Transverse colon (tissue), 4 donors: ENCODE measurements at regions not wholly inside any gene's neighbourhood (a gene's known extent, or its start where the extent isn't known, plus 50 kb on each side); places are given as distances from the start of the nearest gene placed in this dataset.

Experiments
- DNase-seq: peaks from one replicate; pipeline ENCODE4 v3.0.0-alpha.2; 2019
- H3K27ac ChIP-seq, 4 donors: fragments of 200-600 bp; sonication (generic); 2 replicates each; pipeline ENCODE4 v1.5.1; 2016 to 2018; ENCODE audit warnings: inconsistent platforms in 4 of 4
- H3K27me3 ChIP-seq: fragments of 200-600 bp; sonication (generic); 2 replicates; pipeline ENCODE4 v1.5.1; 2017; ENCODE audit warnings: inconsistent platforms
- H3K36me3 ChIP-seq, 4 donors: fragments of 200-600 bp; sonication (generic); 2 replicates each; pipeline ENCODE4 v1.5.1; 2017 to 2019; ENCODE audit warnings: inconsistent platforms in 4 of 4
- H3K4me1 ChIP-seq, 4 donors: fragments of 200-600 bp; sonication (generic); 2 replicates each; pipeline ENCODE4 v1.5.1; 2017 to 2020; ENCODE audit warnings: inconsistent platforms in 4 of 4
- H3K4me3 ChIP-seq, 4 donors: fragments of 200-600 bp; sonication (generic); 1 replicate in 1 of 4; 2 replicates in 3 of 4; pipeline versions ENCODE4 v1.5.1 to v1.6.1; 2017 to 2019; ENCODE audit warnings: inconsistent platforms in 4 of 4
- H3K9me3 ChIP-seq, 2 donors: fragments of 200-600 bp; sonication (generic); 2 replicates each; pipeline ENCODE4 v1.5.1; 2017 to 2019; ENCODE audit warnings: inconsistent platforms in 2 of 2
- EP300 ChIP-seq: sonication (generic); formaldehyde crosslinking; IDR thresholded peaks from one replicate; pipeline ENCODE4 v1.6.1; 2017; ENCODE audit warnings: antibody characterized with exemption, low read depth
- POLR2A ChIP-seq: fragments of 450-650 bp; IDR thresholded peaks from one replicate; pipeline ENCODE4 v1.6.1; 2016; ENCODE audit warnings: antibody characterized with exemption, mild to moderate bottlenecking, moderate library complexity
- POLR2AphosphoS5 ChIP-seq, 3 donors: sonication (generic); formaldehyde crosslinking; IDR thresholded peaks; one replicate each; pipeline ENCODE4 v1.6.1; 2016; ENCODE audit warnings: antibody characterized with exemption in 3 of 3
- WGBS, 2 donors: methylation state at CpG; one replicate each; pipeline ENCODE4 v1.1.5; 2018; ENCODE audit warnings: low coverage in 1 of 2; 5-methylcytosine and 5-hydroxymethylcytosine counted together
- in situ Hi-C, 4 donors: fragments of 200-750 bp; cut with MboI; loops; one replicate each; pipeline versions ENCODE4 v1.15.0 to v1.15.1; 2017; ENCODE audit warnings: low sequenced_read_pairs in 3 of 4, low pct_ligation_motif_present in 1 of 4, low pct_unique_long_range_greater_than_20kb in 1 of 4
- intact Hi-C: fragments of 100-400 bp; cut with DNase I; formaldehyde crosslinking; loops from one replicate; pipeline ENCODE4 v1.15.1; 2023; ENCODE audit warnings: low total_unique reads
- TF ChIP-seq, protein P1 (sequence below), 5 experiments: fragments of 200-600 bp in 3 of 5; fragments of 450-650 bp in 2 of 5; sonication (generic) in 3 of 5; IDR thresholded peaks; 1 replicate in 2 of 5; 2 replicates in 3 of 5; pipeline ENCODE4 v1.5.1; 2016 to 2017; ENCODE audit warnings: antibody characterized with exemption in 5 of 5, inconsistent platforms in 3 of 5, mild to moderate bottlenecking in 2 of 5, moderate library complexity in 1 of 5

- Histone ChIP-seq H3K4me3 (no peak overlapping the region), H3K36me3 (no peaks in the 10 kb centered on the region), H3K27me3 (no peaks in the 10 kb centered on the region), H3K9me3 (peaks cover 4 to 7% of the 10 kb centered on the region in 2 donors), H3K27ac (no peak overlapping the region), H3K4me1 (no peaks in the 10 kb centered on the region)
- no peak for TF ChIP-seq EP300
- no peak for TF ChIP-seq POLR2AphosphoS5 (IDR thresholded peaks at IDR 0.05)
- TF ChIP-seq, protein P1, sequence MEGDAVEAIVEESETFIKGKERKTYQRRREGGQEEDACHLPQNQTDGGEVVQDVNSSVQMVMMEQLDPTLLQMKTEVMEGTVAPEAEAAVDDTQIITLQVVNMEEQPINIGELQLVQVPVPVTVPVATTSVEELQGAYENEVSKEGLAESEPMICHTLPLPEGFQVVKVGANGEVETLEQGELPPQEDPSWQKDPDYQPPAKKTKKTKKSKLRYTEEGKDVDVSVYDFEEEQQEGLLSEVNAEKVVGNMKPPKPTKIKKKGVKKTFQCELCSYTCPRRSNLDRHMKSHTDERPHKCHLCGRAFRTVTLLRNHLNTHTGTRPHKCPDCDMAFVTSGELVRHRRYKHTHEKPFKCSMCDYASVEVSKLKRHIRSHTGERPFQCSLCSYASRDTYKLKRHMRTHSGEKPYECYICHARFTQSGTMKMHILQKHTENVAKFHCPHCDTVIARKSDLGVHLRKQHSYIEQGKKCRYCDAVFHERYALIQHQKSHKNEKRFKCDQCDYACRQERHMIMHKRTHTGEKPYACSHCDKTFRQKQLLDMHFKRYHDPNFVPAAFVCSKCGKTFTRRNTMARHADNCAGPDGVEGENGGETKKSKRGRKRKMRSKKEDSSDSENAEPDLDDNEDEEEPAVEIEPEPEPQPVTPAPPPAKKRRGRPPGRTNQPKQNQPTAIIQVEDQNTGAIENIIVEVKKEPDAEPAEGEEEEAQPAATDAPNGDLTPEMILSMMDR (IDR thresholded peaks at IDR 0.05) = no peak
- no peak for TF ChIP-seq POLR2A
- DNase-seq = no peak
- in situ Hi-C loops = no loop called here
- intact Hi-C loops = no loop called here
- 95 to 96% methylated on average over 3 of the region's 3 CpGs for WGBS, 2 donors
These were observed 498.7 kb upstream of the NFIA start for GRCh38 chr1:60583696-60584095.

DNA sequence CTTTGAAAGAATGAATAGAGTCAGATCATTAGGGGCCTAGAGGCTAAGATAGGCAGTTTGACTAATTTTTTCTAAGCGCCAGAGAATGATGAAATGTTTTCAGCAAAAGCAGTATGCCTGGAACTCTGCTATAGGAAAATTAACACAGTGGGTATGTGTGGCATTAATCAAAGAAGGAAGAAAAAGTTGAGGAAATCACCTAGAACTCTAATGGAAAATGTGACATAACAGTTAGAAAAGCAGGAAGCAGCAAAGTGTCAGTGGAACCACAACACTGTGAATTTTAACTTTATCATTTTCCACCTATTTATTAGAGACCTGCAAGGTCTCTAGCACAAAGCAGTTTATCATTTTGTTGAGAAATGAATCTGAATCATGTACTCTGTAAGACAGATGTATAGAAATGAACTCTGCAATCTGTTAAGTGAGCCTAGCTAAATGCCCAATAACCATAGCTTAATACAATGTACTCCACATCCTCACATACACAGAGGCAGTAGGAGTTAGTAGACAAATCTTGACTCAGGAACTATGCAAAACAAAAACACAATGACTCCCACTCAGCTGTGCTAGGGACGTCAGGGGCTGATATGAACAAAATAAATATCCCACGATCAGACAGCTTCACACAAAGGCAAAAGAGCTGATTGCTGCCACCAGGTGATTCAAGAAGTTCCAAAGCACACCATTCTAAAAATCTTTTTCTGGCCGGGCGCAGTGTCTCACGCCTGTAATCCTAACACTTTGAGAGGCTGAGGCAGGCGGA lies 500.7 kb upstream of the NFIA start:
- Histone ChIP-seq H3K27ac (no peak overlapping the region), H3K9me3 (peaks cover 4 to 7% of the 10 kb centered on the region in 2 donors), H3K4me1 (no peaks in the 10 kb centered on the region), H3K27me3 (no peaks in the 10 kb centered on the region), H3K36me3 (no peaks in the 10 kb centered on the region), H3K4me3 (no peak overlapping the region)
- TF ChIP-seq POLR2AphosphoS5 (IDR thresholded peaks at IDR 0.05) (no peak), POLR2A (no peak), EP300 (no peak)
- TF ChIP-seq, protein P1 (IDR thresholded peaks at IDR 0.05) = no peak
- no peak for DNase-seq
- whole genome bisulfite sequencing, 2 donors = 76 to 80% methylated on average over 4 to 7 of the region's 7 CpGs
- intact Hi-C loops = no loop called here
- in situ Hi-C loops = no loop called here

DNA sequence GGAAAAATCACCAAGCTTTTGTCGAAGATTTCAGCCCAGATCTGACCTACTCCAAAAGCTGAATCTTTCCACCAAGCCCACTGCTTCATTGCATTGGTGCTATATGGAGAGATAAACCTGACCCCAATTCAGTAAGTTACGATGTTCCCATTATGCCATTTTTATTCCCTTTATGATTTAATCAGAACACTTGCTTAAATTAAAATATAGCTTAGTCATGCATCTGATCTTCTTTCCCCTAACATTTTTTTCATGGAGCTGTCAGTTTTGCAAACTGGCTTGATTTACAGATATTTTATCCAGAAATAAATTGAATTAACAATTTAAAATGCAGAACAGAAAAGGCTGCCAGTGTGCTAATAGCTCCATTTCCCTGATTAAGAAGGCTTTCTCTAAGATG lies 503.5 kb upstream of the C1orf87 start:
- DNase-seq = no peak
- Histone ChIP-seq H3K36me3 (no peaks in the 10 kb centered on the region), H3K4me1 (no peaks in the 10 kb centered on the region), H3K4me3 (no peak overlapping the region), H3K27ac (no peak overlapping the region), H3K9me3 (no peaks in the 10 kb centered on the region), H3K27me3 (no peaks in the 10 kb centered on the region)
- in situ Hi-C loops = no loop called here
- WGBS, 2 donors = 72 to 86% methylated on average over 1 to 2 of the region's 2 CpGs
- TF ChIP-seq POLR2AphosphoS5 (IDR thresholded peaks at IDR 0.05) (no peak), POLR2A (no peak)
- TF ChIP-seq, protein P1 (IDR thresholded peaks at IDR 0.05) = no peak
- intact Hi-C loops = no loop called here

GRCh38 chr1:60575326-60575977 lies 501.9 kb upstream of the C1orf87 start:
- in situ Hi-C loops = no loop called here
- DNase-seq = no peak
- no peak overlapping the region for H3K4me3 ChIP-seq
- intact Hi-C loops = no loop called here
- TF ChIP-seq POLR2A = no peak
- TF ChIP-seq, protein P1 (IDR thresholded peaks at IDR 0.05) = no peak
- TF ChIP-seq POLR2AphosphoS5 (IDR thresholded peaks at IDR 0.05) = no peak
- no peak for TF ChIP-seq EP300
- H3K27ac ChIP-seq = no peak overlapping the region
- 70 to 79% methylated on average over 2 of the region's 2 CpGs for WGBS, 2 donors
- no peaks in the 10 kb centered on the region for H3K9me3 ChIP-seq
- no peaks in the 10 kb centered on the region for H3K36me3 ChIP-seq
- no peaks in the 10 kb centered on the region for H3K4me1 ChIP-seq
- H3K27me3 ChIP-seq = no peaks in the 10 kb centered on the region
